ENCODE measurements at regions not wholly inside any gene's neighbourhood (a gene's known extent, or its start where the extent isn't known, plus 50 kb on each side); places are given as distances from the start of the nearest gene placed in this dataset.

DNA sequence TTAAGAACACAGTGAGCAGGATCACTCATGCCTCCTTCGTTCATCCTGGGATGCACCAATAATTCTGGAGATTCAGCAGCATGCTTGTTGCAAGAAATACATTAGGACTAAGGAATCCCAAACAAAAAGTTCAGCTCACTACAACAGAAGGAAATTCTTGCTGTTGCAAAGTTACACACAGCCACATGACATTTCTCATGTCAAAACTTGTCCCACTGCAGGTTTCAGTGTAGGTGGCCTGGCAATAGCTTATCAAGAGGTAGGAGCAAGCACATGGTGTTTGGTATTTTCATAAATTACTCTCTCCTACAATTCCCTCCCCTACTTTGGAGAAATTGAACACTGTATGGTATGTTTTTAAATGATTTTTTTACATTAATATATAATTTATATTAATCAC is 399.6 kb upstream of the EPHA3 start:
- no peak overlapping the region for H2AFZ ChIP-seq (ENCODE audit: low read depth)
- H3K9ac ChIP-seq, result no peak overlapping the region
- H3K4me2 ChIP-seq, result no peak overlapping the region
- no peak overlapping the region for H3K4me3 ChIP-seq (IDR thresholded peaks at IDR 0.05; ENCODE audit: insufficient read depth, low read depth, low read length)
- no peaks in the 10 kb centered on the region for H3K36me3 ChIP-seq (ENCODE audit: insufficient read depth)
- H3K27me3 ChIP-seq (ENCODE audit: insufficient read depth, low read depth), result no peaks in the 10 kb centered on the region
- no peaks in the 10 kb centered on the region for H4K20me1 ChIP-seq (ENCODE audit: insufficient read depth)
- no peak overlapping the region for H3K27ac ChIP-seq
- H3K79me2 ChIP-seq (ENCODE audit: insufficient read depth, low read depth), result no peaks in the 10 kb centered on the region
- no peak for TF ChIP-seq CTCF (conservative IDR thresholded peaks at IDR 0.05; ENCODE audit: low read depth, low read length)
- no peaks in the 10 kb centered on the region for H3K4me1 ChIP-seq (ENCODE audit: low read depth, poor library complexity, severe bottlenecking)

GRCh38 chr3:88712552-88712951 is 394.9 kb upstream of the EPHA3 start:
- Histone ChIP-seq H3K4me2 (no peak overlapping the region), H3K4me3 (IDR thresholded peaks at IDR 0.05; ENCODE audit: insufficient read depth, low read depth, low read length) (no peak overlapping the region), H3K36me3 (ENCODE audit: insufficient read depth) (no peaks in the 10 kb centered on the region), H3K27ac (no peak overlapping the region), H3K4me1 (ENCODE audit: low read depth, poor library complexity, severe bottlenecking) (no peaks in the 10 kb centered on the region), H3K79me2 (ENCODE audit: insufficient read depth, low read depth) (no peaks in the 10 kb centered on the region), H2AFZ (ENCODE audit: low read depth) (no peak overlapping the region), H3K9ac (no peak overlapping the region), H3K27me3 (ENCODE audit: insufficient read depth, low read depth) (no peaks in the 10 kb centered on the region), H4K20me1 (ENCODE audit: insufficient read depth) (no peaks in the 10 kb centered on the region)
- no peak for TF ChIP-seq CTCF (conservative IDR thresholded peaks at IDR 0.05; ENCODE audit: low read depth, low read length)

GRCh38 chr3:88713233-88713691 is 394.2 kb upstream of the EPHA3 start:
- no peaks in the 10 kb centered on the region for H3K4me1 ChIP-seq (ENCODE audit: low read depth, poor library complexity, severe bottlenecking)
- no peaks in the 10 kb centered on the region for H4K20me1 ChIP-seq (ENCODE audit: insufficient read depth)
- H3K27me3 ChIP-seq (ENCODE audit: insufficient read depth, low read depth), result no peaks in the 10 kb centered on the region

GRCh38 chr3:88725440-88726165 is 381.8 kb upstream of the EPHA3 start:
- Histone ChIP-seq H3K4me2 (no peak overlapping the region), H2AFZ (ENCODE audit: low read depth) (no peak overlapping the region), H3K27me3 (ENCODE audit: insufficient read depth, low read depth) (no peaks in the 10 kb centered on the region), H3K27ac (no peak overlapping the region), H3K36me3 (ENCODE audit: insufficient read depth) (no peaks in the 10 kb centered on the region), H3K4me3 (IDR thresholded peaks at IDR 0.05; ENCODE audit: insufficient read depth, low read depth, low read length) (no peak overlapping the region), H4K20me1 (ENCODE audit: insufficient read depth) (no peaks in the 10 kb centered on the region), H3K79me2 (ENCODE audit: insufficient read depth, low read depth) (no peaks in the 10 kb centered on the region), H3K4me1 (ENCODE audit: low read depth, poor library complexity, severe bottlenecking) (no peaks in the 10 kb centered on the region), H3K9ac (no peak overlapping the region)
- no peak for TF ChIP-seq CTCF (conservative IDR thresholded peaks at IDR 0.05; ENCODE audit: low read depth, low read length)

More at GRCh38 chr3:88713233-88713691, 394.2 kb upstream of the EPHA3 start:
- H3K4me2 ChIP-seq, result no peak overlapping the region
- H3K36me3 ChIP-seq (ENCODE audit: insufficient read depth), result no peaks in the 10 kb centered on the region
- TF ChIP-seq CTCF (conservative IDR thresholded peaks at IDR 0.05; ENCODE audit: low read depth, low read length), result no peak
- no peaks in the 10 kb centered on the region for H3K79me2 ChIP-seq (ENCODE audit: insufficient read depth, low read depth)
- H3K9ac ChIP-seq, result no peak overlapping the region
- no peak overlapping the region for H3K4me3 ChIP-seq (IDR thresholded peaks at IDR 0.05; ENCODE audit: insufficient read depth, low read depth, low read length)
- H2AFZ ChIP-seq (ENCODE audit: low read depth), result no peak overlapping the region
- no peak overlapping the region for H3K27ac ChIP-seq

All from KMS-11 (cell line).